Stimulated activated naive CD4-positive, alpha-beta T cell treated with Interleukin-2 at 50 U/mL for 16 hours (primary cell): ENCODE measurements at regions not wholly inside any gene's neighbourhood (a gene's known extent, or its start where the extent isn't known, plus 50 kb on each side); places are given as distances from the start of the nearest gene placed in this dataset.
"Not testable (repeated sequence)": the region's sequence is repeated elsewhere in the genome, so short reads cannot be mapped to it uniquely, and the experiment has no call there.

Source experiments
- DNase-seq: peaks from one replicate; lab custom pipeline; 2025; lab: John Stamatoyannopoulos, UW

DNA sequence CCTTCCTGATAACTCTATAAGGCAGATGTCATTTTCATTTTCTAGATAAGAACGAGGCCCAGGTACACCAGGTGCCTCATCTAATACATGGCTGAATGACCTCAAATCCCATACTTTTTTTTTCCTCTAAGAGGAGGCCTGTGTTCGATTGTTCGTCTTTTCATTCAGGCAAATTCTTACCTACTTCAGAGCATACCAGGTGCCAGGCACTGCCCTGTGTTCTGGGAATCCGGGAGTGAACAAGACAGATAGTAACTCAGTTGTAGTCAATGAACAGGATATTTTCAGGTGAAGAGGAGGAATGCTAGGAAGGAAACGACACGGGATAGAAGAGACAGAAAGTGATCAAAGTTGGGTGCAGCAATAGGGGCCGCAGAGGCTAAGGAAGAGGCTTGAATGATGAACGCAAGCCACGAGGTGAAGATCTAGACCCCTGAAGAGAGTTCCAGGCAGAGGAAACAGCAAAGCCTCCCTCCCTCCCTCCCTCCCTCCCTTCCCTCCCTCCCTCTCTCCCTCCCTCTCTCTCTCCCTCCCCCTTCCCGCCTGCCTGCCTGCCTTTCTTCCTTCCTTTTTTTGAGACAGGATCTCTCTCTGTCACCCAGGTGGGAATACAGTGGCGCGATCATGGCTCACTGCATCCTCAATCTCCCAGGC, 150.1 kb upstream of the ZNF217 start:
- DNase-seq: no peak

DNA sequence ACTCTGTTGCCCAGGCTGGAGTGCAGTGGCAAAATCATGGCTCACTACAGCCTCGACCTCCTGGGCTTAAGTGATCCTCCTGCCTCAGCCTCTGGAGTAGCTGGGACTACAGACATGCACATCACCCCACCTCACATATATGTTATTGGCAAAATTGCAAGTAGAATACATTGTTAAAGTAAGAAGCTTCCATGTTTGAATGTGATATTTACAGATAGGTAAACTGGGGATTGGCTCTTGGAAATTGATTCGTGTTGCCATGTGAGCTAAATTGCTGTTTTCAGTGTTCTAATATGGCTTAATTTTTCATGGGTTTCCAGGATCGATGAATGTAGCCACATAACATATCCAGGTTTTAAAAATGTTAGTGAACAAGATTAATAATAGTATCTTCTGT, 149.0 kb upstream of the ZNF217 start:
- DNase-seq: no peak

DNA sequence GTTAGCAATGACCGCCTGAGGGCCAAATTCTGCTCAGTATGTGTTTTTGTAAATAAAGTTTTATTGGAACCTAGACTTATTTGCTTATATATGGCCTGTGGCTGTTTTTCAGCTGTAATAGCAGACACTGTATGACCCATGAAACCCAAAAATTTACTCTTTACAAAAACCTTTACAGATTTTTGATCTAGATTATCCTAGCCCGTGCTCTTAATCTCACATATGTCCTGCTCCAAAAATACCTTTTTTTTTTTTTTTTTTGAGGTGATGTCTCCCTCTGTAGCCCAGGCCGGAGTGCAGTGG, 148.0 kb upstream of the ZNF217 start:
- DNase-seq: no peak

DNA sequence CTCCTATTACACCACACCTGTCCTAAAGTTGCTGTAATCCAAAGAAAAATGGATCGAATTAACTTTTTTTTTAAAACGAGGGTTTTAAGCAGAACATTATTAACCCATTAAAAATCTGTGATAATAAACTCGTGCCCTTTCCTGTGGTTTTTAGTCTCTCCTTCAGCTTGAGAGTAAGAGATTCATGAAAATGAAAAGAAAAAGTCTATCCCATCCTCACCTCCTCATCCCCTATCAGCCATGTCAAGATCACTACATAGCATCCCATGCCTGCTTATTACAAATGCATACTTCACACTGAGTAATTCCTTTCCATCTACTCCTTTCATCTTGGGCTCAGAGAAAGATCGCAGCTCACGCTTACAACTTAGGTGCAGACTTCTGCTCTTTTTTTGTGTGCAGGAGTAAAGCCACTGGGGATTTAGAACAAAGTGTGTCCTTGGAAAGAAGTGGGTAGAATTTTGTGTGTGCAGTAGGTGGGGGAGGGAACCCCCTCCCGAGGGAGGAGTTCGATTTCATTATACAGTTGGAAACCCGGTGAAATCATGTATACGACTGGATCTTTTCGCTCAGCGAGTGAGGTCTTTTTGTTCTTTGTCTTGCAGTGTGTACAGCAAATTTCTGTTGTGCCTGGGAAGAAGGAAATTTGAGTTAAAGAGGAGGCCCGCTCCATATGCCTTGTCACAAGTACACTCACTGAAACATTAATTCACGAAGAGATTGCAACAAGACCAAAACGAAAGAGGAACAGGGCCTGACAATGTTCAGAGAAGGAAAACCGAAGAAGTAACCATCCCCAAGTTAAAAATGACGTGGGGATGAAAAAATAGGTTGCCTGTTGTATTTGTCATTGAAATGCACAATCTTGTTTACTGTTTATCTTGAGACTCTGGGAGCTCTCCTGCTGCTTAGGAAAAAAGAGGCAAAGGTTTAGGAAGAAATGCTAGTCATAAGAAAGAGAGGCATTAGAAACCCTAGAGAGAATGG, 146.5 kb upstream of the ZNF217 start:
- DNase-seq: no peak

DNA sequence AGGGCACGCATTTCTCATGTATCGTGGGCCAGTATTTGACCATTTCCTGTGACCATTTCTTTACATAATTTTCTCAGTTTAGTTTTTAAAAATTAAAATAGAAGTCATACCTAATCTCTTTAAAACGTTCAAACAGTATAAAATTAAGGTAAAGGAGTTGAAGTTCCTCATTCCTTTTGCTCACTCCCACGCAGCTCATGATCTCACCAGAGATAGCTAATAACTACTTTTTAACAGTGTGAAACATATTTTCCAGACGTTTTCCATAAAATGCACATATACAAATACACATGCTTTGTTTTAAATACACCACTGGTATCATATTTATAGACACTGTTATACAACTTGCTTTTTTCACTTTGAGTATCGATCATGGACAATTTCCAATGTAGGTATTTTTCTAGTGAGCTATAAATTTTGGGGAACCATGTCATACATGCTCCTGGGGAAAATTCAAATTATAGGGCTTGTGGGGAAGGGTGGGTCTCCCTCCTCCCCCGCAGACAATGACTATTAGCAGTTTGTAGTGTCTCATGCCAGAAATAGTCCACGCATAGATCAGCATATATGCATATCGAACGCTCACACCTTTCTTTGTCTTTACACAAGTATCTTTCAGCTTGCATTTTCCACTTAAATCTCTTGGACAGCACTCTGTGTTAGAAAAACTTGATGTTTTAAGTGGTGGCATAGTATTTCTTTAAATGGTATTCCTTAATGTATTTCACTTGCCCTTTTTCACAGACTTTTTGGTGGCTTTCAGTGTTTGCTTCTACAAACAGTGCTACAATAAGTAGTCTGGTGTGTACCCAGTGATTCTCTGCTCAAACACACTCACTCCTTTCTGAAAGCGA, 145.5 kb upstream of the ZNF217 start:
- no peak for DNase-seq

DNA sequence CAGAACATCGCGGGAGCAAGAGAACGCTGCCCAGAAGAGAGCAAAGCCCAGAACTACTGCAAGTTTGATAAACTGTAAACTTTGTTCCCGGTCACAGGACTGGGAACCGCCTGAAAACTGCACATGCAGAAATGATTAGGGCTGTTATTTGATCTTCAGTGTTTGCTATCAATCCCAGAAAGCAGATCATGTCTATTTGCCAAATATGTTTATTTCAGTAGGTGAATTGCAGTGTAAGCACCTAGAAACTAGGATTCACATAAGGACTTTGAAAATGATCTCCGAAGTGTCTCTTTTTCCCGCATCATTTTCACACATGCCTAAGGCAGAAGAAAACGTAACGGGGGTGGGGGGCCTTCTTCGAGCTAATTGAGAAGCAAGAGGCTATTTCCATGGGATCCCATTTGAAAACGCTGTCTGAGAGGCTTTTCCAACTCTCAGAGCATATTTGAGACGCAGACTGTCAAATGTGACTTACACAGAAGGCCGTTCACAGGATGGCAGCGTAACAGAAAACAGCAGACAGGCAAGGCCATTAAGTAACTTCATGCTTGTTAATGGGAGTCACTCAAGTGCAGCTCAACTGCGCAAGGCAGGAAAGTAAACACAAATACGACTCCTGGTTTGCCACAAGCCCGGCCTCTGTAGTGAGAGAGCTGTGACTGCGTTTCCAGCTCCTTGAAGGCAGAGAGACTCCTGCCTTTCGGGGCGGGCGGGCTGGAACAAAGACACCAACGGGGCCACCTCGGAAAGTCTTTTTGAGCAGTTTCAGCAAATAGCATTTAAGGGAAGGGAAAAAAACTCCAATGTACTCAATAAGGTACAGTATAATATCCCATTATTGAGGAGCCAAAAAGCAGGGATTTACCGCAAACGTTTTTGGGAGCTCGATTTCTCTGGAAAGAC, 144.7 kb upstream of the ZNF217 start:
- no peak for DNase-seq

DNA sequence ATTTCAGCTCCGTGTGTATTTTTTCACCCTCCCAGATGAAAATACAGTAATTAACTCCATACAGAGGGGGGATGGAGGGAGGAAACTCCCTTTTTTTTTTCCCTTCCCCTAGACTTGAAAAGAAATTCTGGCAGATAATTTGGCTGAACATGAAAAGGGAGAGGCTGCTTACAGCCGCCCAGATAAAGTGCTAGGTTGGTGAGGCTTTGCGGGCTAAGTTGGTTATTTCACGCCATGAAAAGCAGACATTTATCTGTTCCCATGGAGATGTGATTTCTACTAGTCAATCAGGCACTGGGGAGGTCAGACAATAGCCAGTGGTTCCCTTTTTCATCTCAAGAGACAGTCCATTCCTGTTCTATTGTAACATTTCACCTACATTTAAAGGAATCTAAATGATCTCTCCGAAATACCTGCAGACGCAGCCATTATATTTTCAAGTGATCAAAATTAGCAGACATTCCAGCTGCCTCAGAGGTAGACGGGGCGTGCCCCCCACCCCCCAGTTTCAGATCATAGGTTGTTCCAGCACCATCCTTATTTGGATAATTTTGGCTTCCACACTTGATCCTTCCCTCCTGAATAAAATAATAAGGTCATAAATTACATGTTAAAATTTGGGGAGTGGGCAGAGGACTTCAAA, 143.9 kb upstream of the ZNF217 start:
- DNase-seq: no peak

DNA sequence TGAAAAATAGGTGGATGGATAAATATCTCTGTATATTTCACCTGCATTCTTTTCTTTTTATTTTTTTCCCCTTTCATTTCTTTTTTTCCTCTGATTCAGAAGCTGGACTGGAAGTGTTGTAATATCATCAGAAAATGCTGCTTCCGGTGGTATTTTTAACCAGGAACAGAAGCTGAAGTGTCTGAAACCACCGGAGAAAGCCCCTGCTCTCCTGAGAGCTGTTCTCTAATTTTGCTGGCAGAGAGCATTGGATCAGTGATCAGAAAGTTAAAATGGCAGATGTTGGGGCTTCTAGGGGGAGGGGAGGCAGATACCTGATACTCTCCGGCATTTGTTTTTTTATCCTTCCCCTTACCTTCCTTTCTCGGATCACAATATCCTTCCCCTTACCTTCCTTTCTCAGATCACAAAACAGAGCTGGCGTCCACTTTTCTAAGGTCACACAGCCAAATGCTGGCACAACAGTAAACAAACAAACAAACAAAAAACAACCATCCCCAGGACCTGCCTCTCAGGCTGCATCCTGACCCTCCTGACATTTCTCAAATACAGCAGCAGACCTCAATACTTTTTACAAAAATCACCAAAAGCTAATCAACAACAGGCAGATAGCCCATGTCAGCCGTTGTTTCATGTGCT, 143.2 kb upstream of the ZNF217 start:
- DNase-seq: no peak

GRCh38 chr20:53736122-53736756, 142.6 kb upstream of the ZNF217 start:
- DNase-seq: no peak

DNA sequence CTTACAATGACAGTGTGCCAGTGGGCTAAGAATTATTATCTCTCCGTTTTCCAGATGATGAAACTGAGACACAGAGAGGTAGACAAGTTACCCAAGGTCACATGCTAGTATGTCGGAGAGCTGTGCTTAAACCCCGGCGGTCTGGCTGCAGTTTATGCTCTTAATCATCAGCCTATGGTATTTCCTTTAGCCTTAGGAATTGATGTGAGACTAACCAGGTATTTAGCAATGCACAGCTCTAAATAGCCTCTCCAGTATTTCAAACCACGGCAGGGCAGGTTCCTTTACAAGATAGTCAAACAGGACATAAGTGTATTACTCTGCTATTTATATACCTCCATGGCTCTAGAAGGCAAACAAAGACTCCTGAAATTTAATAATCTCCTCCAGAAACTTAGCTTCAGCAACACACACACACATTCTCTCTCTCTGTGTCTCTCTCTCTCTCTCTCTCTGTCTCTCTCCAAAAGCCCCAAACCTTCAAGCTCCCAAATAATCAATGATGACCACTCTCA, 142.0 kb upstream of the ZNF217 start:
- DNase-seq: no peak

DNA sequence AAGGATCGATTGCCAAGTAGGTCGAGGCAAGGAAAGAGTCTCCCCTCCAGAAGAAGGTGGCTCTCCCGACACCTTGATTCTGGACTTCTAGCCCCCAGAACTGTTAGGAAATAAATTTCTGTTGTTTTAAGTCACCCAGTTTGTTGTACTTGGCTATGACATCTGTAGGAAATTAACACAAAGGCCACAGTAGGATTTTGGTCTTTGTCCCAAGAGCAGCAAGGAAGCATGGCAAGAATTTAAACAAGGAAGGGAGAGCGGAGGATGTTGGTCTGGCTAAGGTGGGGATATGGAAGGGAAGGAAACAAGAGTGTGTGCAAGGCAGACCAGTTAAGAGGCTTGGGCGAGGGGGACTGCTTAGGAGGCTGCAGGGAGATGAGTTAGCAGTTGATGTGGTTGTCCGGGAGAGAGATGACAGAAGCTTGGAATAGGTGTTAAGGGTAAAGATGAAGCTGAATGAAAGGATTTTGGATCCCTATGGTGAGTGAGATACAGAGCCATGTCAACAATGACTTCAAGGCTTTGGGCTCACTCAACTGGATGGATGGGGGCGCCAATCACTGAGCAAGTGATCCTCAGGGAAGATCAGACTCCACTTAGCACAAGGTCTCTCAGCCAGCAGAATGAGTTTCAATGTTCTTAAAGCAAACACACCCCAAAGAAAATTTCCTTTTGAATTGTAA, 140.5 kb upstream of the ZNF217 start:
- DNase-seq: no peak

DNA sequence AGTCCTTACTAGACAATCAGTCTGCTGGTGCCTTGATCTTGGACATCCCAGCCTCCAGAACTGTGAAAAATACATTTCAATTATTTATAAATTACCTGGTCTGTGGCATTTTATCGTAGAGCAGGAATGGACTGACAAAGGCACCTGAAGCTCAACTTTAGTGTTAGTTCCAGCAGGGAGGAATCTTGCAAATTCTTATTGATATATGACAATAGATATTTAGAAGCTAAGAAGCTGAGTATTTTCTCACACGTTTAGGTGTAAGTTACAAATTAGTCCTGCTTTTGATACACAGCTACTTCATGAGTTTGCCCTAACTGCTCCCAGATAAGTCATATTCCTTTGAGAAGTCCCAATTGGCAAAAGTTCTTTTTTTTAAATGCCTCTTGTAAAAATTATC, 138.0 kb upstream of the ZNF217 start:
- no peak for DNase-seq

GRCh38 chr20:53728359-53728758, 134.7 kb upstream of the ZNF217 start:
- DNase-seq: no peak

- DNase-seq: not testable (repeated sequence)
These were observed 133.6 kb upstream of the ZNF217 start for GRCh38 chr20:53727239-53727638.

- DNase-seq: no peak
These were observed 131.9 kb upstream of the ZNF217 start for GRCh38 chr20:53725575-53725970.

DNA sequence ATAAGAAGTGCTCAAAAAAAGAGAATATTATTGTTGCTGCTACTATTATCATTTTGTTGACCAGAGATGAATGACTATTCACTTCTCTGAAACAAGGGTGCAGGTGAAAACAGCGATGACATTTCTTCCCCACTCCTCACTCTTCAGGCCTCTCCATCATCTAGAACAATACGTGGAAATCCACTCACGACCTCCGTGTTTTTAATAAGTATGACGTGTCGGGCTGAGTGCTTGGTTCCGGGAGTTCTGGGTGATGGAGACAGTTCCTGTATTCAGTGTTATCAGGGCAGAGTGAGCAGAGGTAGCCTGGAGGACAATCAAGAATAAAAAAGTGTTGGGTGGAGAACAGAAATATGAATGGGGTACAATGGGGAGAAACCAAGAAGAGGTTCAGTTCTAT, 130.0 kb upstream of the ZNF217 start:
- no peak for DNase-seq

- no peak for DNase-seq
These were observed 129.4 kb upstream of the ZNF217 start for GRCh38 chr20:53723045-53723444.

- DNase-seq: no peak
These were observed 128.9 kb upstream of the ZNF217 start for GRCh38 chr20:53722515-53723036.

- not testable (repeated sequence) for DNase-seq
These were observed 127.9 kb upstream of the ZNF217 start for GRCh38 chr20:53721445-53721963.
